Esophagus squamous epithelium (tissue), 4 donors: ENCODE measurements at regions not wholly inside any gene's neighbourhood (a gene's known extent, or its start where the extent isn't known, plus 50 kb on each side); places are given as distances from the start of the nearest gene placed in this dataset.

ENCODE experiments used
- CTCF ChIP-seq, 6 experiments: fragments of 450-650 bp in 4 of 6; fragments of 200-600 bp in 2 of 6; sonication (generic) in 2 of 6; IDR thresholded peaks; one replicate each; pipeline ENCODE4 v1.5.1; 2016 to 2019; ENCODE audit warnings: antibody characterized with exemption in 6 of 6, mild to moderate bottlenecking in 4 of 6, moderate library complexity in 4 of 6
- POLR2A ChIP-seq, 4 donors: fragments of 450-650 bp; IDR thresholded peaks; one replicate each; pipeline ENCODE4 v1.6.1; 2017; ENCODE audit warnings: antibody characterized with exemption in 4 of 4, mild to moderate bottlenecking in 4 of 4, moderate library complexity in 3 of 4

GRCh38 chr10:77699080-77699645, 61.6 kb upstream of the KCNMA1 start:
- TF ChIP-seq CTCF (IDR thresholded peaks at IDR 0.05), result no peak
- TF ChIP-seq POLR2A (IDR thresholded peaks at IDR 0.05), result no peak
